GM12872 (cell line): ENCODE measurements at regions not wholly inside any gene's neighbourhood (a gene's known extent, or its start where the extent isn't known, plus 50 kb on each side); places are given as distances from the start of the nearest gene placed in this dataset.

ENCODE experiments used
- TF ChIP-seq, protein P1 (sequence below): IDR thresholded peaks from 3 replicates; pipeline ENCODE4 v1.5.1; 2011; ENCODE audit warnings: low read depth, mild to moderate bottlenecking, low read length, moderate library complexity; ENCODE audit not compliant: insufficient read depth

GRCh38 chr2:134122610-134123009 lies 131.3 kb upstream of the MGAT5 start:
- TF ChIP-seq, protein P1, sequence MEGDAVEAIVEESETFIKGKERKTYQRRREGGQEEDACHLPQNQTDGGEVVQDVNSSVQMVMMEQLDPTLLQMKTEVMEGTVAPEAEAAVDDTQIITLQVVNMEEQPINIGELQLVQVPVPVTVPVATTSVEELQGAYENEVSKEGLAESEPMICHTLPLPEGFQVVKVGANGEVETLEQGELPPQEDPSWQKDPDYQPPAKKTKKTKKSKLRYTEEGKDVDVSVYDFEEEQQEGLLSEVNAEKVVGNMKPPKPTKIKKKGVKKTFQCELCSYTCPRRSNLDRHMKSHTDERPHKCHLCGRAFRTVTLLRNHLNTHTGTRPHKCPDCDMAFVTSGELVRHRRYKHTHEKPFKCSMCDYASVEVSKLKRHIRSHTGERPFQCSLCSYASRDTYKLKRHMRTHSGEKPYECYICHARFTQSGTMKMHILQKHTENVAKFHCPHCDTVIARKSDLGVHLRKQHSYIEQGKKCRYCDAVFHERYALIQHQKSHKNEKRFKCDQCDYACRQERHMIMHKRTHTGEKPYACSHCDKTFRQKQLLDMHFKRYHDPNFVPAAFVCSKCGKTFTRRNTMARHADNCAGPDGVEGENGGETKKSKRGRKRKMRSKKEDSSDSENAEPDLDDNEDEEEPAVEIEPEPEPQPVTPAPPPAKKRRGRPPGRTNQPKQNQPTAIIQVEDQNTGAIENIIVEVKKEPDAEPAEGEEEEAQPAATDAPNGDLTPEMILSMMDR: peak; percentile 45

- TF ChIP-seq, protein P1: no peak
Measured at GRCh38 chr2:134123332-134123731, 130.5 kb upstream of the MGAT5 start.

- TF ChIP-seq, protein P1: no peak
Measured at GRCh38 chr2:134124047-134124753, 129.7 kb upstream of the MGAT5 start.

GRCh38 chr2:134127496-134127895 lies 126.4 kb upstream of the MGAT5 start:
- TF ChIP-seq, protein P1: no peak

GRCh38 chr2:134128746-134129145 lies 125.1 kb upstream of the MGAT5 start:
- TF ChIP-seq, protein P1: no peak

GRCh38 chr2:134129900-134130537 lies 123.9 kb upstream of the MGAT5 start:
- TF ChIP-seq, protein P1: no peak

- TF ChIP-seq, protein P1: no peak
Measured at GRCh38 chr2:134131681-134132489, 122.0 kb upstream of the MGAT5 start.
